ENCODE measurements at regions not wholly inside any gene's neighbourhood (a gene's known extent, or its start where the extent isn't known, plus 50 kb on each side); places are given as distances from the start of the nearest gene placed in this dataset.

- no peak for DNase-seq
Measured at GRCh38 chr1:219771080-219771479, 157.3 kb downstream of the SLC30A10 start.

- DNase-seq, result no peak
Measured at GRCh38 chr1:219763321-219763720, 150.4 kb upstream of the ZC3H11B start.

- DNase-seq, result no peak
Measured at GRCh38 chr1:219761208-219761860, 148.4 kb upstream of the ZC3H11B start.

- DNase-seq, result no peak
Measured at GRCh38 chr1:219759095-219759494, 146.2 kb upstream of the ZC3H11B start.

GRCh38 chr1:219757890-219758289, 145.0 kb upstream of the ZC3H11B start:
- DNase-seq, result no peak

GRCh38 chr1:219755234-219755633, 142.3 kb upstream of the ZC3H11B start:
- DNase-seq, result no peak

GRCh38 chr1:219754767-219755166, 141.9 kb upstream of the ZC3H11B start:
- DNase-seq, result no peak

GRCh38 chr1:219753914-219754313, 141.0 kb upstream of the ZC3H11B start:
- DNase-seq, result no peak

- DNase-seq, result no peak
Measured at GRCh38 chr1:219752645-219753044, 139.7 kb upstream of the ZC3H11B start.

- no peak for DNase-seq
Measured at GRCh38 chr1:219751870-219752507, 139.1 kb upstream of the ZC3H11B start.

GRCh38 chr1:219749370-219749769, 136.5 kb upstream of the ZC3H11B start:
- DNase-seq, result no peak

GRCh38 chr1:219746141-219746540, 133.2 kb upstream of the ZC3H11B start:
- DNase-seq, result no peak

- no peak for DNase-seq
Measured at GRCh38 chr1:219744652-219745469, 132.0 kb upstream of the ZC3H11B start.

- no peak for DNase-seq
Measured at GRCh38 chr1:219741011-219741970, 128.4 kb upstream of the ZC3H11B start.

GRCh38 chr1:219733511-219734174, 120.7 kb upstream of the ZC3H11B start:
- no peak for DNase-seq

- no peak for DNase-seq
Measured at GRCh38 chr1:219732814-219733491, 120.0 kb upstream of the ZC3H11B start.

- DNase-seq, result no peak
Measured at GRCh38 chr1:219731771-219732170, 118.9 kb upstream of the ZC3H11B start.

- no peak for DNase-seq
Measured at GRCh38 chr1:219726480-219727272, 113.8 kb upstream of the ZC3H11B start.

- DNase-seq, result no peak
Measured at GRCh38 chr1:219724440-219724839, 111.5 kb upstream of the ZC3H11B start.

- no peak for DNase-seq
Measured at GRCh38 chr1:219717536-219717935, 104.6 kb upstream of the ZC3H11B start.
